Endothelial cell (in vitro differentiated cells): ENCODE measurements at regions not wholly inside any gene's neighbourhood (a gene's known extent, or its start where the extent isn't known, plus 50 kb on each side); places are given as distances from the start of the nearest gene placed in this dataset.

Experiments used
- DNase-seq: peaks from one replicate; pipeline ENCODE4 v3.0.0; 2021; ENCODE audit warnings: low spot score
- H3K27ac Mint-ChIP-seq: one replicate; pipeline ENCODE4 v1.8.0; 2021; ENCODE audit warnings: mixed read lengths, inconsistent platforms; ENCODE audit not compliant: unreplicated experiment
- H3K27me3 Mint-ChIP-seq: one replicate; pipeline ENCODE4 v1.8.0; 2021; ENCODE audit warnings: mild to moderate bottlenecking, moderate library complexity, mixed read lengths, inconsistent platforms; ENCODE audit not compliant: unreplicated experiment
- H3K36me3 Mint-ChIP-seq: one replicate; pipeline ENCODE4 v1.8.0; 2021; ENCODE audit warnings: mild to moderate bottlenecking, low read depth, mixed read lengths, inconsistent platforms; ENCODE audit not compliant: unreplicated experiment
- H3K4me1 Mint-ChIP-seq: one replicate; pipeline ENCODE4 v1.8.0; 2021; ENCODE audit warnings: mild to moderate bottlenecking, mixed read lengths, inconsistent platforms; ENCODE audit not compliant: unreplicated experiment
- H3K4me3 Mint-ChIP-seq: one replicate; pipeline ENCODE4 v1.8.0; 2021; ENCODE audit warnings: mild to moderate bottlenecking, mixed read lengths, inconsistent platforms; ENCODE audit not compliant: unreplicated experiment
- H3K9me3 Mint-ChIP-seq: one replicate; pipeline ENCODE4 v1.8.0; 2021; ENCODE audit warnings: mixed read lengths, inconsistent platforms; ENCODE audit not compliant: unreplicated experiment
- CTCF ChIP-seq: fragments of 200-600 bp; sonication (generic); IDR thresholded peaks from one replicate; pipeline ENCODE4 v1.5.0; 2021; ENCODE audit warnings: antibody characterized with exemption; ENCODE audit not compliant: unreplicated experiment

DNA sequence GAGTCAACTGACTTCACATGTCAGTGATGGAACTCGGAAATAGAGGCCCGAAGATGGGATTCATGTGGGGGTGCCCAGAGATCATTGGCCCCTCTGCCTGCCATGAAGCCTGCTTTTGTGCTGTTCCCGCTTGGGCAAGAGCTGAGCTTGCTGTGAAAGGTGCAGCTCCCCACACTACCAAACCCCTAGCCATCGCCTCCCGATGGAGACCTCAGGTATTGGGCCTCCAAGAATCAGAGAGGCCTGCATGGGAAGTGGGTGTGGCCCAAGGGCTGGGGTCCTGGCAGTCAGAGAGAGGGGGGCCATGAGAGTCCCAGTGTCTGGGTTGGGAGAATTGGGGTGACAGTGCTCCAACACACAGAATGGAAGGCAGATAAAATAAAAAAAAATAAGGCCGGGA, 160.9 kb downstream of the SOD2 start:
- H3K9me3 Mint-ChIP-seq = no peaks in the 10 kb centered on the region
- H3K4me3 Mint-ChIP-seq = no peak overlapping the region
- no peak for TF ChIP-seq CTCF
- H3K4me1 Mint-ChIP-seq = peaks cover 3% of the 10 kb centered on the region
- no peak overlapping the region for H3K27ac Mint-ChIP-seq
- H3K36me3 Mint-ChIP-seq = no peaks in the 10 kb centered on the region
- no peak for DNase-seq
- peaks cover 2% of the 10 kb centered on the region for H3K27me3 Mint-ChIP-seq

GRCh38 chr6:159529934-159530333, 163.1 kb downstream of the SOD2 start:
- peaks cover 5% of the 10 kb centered on the region for H3K27me3 Mint-ChIP-seq
- H3K36me3 Mint-ChIP-seq = no peaks in the 10 kb centered on the region
- H3K4me3 Mint-ChIP-seq = no peak overlapping the region
- H3K27ac Mint-ChIP-seq = no peak overlapping the region
- TF ChIP-seq CTCF = no peak
- no peak for DNase-seq
- H3K9me3 Mint-ChIP-seq = no peaks in the 10 kb centered on the region
- peaks cover 3% of the 10 kb centered on the region for H3K4me1 Mint-ChIP-seq

- Mint-ChIP-seq H3K4me3 (no peak overlapping the region), H3K4me1 (peaks cover 3% of the 10 kb centered on the region), H3K27me3 (peaks cover 6% of the 10 kb centered on the region), H3K27ac (no peak overlapping the region), H3K36me3 (no peaks in the 10 kb centered on the region), H3K9me3 (no peaks in the 10 kb centered on the region)
- DNase-seq = no peak
- TF ChIP-seq CTCF = no peak
Measured at GRCh38 chr6:159527351-159527750, 165.7 kb downstream of the SOD2 start.

- Mint-ChIP-seq H3K36me3 (no peaks in the 10 kb centered on the region), H3K4me3 (no peak overlapping the region), H3K9me3 (no peaks in the 10 kb centered on the region), H3K27me3 (peaks cover 5% of the 10 kb centered on the region), H3K27ac (no peak overlapping the region), H3K4me1 (peaks cover 3% of the 10 kb centered on the region)
- DNase-seq = no peak
- no peak for TF ChIP-seq CTCF
Measured at GRCh38 chr6:159525445-159526025, 167.5 kb downstream of the SOD2 start.

DNA sequence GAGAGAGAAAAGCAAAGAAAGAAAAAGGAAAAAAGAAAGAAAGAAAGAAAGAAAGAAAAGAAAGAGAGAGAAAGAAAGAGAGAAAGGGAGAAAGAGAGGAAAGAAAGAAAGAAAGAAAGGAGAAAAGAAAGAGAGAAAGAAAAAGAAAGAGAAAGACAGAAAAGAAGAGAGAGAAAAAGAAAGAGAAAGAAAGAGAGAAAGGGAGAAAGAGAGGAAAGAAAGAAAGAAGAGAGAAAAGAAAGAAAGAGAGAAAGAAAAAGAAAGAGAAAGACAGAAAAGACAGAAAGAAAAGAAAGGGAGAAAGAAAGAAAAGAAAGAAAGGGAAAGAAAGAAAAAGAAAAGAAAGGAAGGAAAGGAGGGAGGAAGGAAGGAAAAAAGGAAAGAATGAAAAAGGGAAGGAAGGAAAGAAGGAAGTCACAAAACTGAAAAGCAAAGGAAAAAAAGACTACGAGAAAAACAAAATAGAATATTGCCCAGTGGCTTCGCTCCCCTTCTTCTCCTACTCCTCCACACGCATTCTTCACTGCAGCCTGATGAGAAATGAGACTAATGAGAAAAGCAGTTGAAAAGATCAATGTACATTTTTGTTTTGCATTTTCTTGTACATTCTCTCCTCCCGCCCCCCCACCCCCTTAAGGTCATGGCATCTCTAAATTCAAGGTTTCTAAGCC, 170.0 kb downstream of the SOD2 start:
- DNase-seq = no peak
- Mint-ChIP-seq H3K27ac (no peak overlapping the region), H3K4me3 (no peak overlapping the region), H3K9me3 (no peaks in the 10 kb centered on the region), H3K36me3 (no peaks in the 10 kb centered on the region), H3K4me1 (no peaks in the 10 kb centered on the region), H3K27me3 (peaks cover 6% of the 10 kb centered on the region)
- no peak for TF ChIP-seq CTCF
